ENCODE measurements at regions not wholly inside any gene's neighbourhood (a gene's known extent, or its start where the extent isn't known, plus 50 kb on each side); places are given as distances from the start of the nearest gene placed in this dataset.

- ChIA-PET POLR2A (no interaction called here), CTCF (no interaction called here)
- DNase-seq (ENCODE audit: extremely low spot score) = no peak
- no peak for TF ChIP-seq L3MBTL2 (conservative IDR thresholded peaks at IDR 0.05)
- no peak for TF ChIP-seq PKNOX1 (IDR thresholded peaks at IDR 0.05)
- TF ChIP-seq ZNF384 (IDR thresholded peaks at IDR 0.05) = no peak
- no peak for TF ChIP-seq HDGF (IDR thresholded peaks at IDR 0.05; ENCODE audit: borderline replicate concordance)
- no peak for TF ChIP-seq FOXA1 (IDR thresholded peaks at IDR 0.05)
- TF ChIP-seq FOXK2 (IDR thresholded peaks at IDR 0.05) = no peak
- no peak for TF ChIP-seq SUZ12 (IDR thresholded peaks at IDR 0.05)
- no peak for TF ChIP-seq BHLHE40 (IDR thresholded peaks at IDR 0.05; ENCODE audit: borderline replicate concordance)
- TF ChIP-seq TARDBP (IDR thresholded peaks at IDR 0.05) = no peak
Observed at GRCh38 chr4:129676934-129677333, 581.0 kb downstream of the C4orf33 start.

- POLR2A ChIA-PET = no interaction called here
- TF ChIP-seq SP1 (IDR thresholded peaks at IDR 0.05) (no peak), SUZ12 (IDR thresholded peaks at IDR 0.05) (no peak), L3MBTL2 (conservative IDR thresholded peaks at IDR 0.05) (no peak), ELF4 (IDR thresholded peaks at IDR 0.05) (no peak), CTBP1 (IDR thresholded peaks at IDR 0.05; ENCODE audit: borderline replicate concordance) (no peak)
- DNase-seq (ENCODE audit: extremely low spot score) = no peak
- CTCF ChIA-PET = no interaction called here
Observed at GRCh38 chr4:129682586-129682985, 586.6 kb downstream of the C4orf33 start.

GRCh38 chr4:129707949-129708348, 612.0 kb downstream of the C4orf33 start:
- TF ChIP-seq BHLHE40 (IDR thresholded peaks at IDR 0.05; ENCODE audit: borderline replicate concordance) (no peak), FOXA1 (IDR thresholded peaks at IDR 0.05) (no peak), LEF1 (IDR thresholded peaks at IDR 0.05; ENCODE audit: borderline replicate concordance) (no peak), PKNOX1 (IDR thresholded peaks at IDR 0.05) (peak; percentile 51; the same call in 1 of the 2 replicates), FOXK2 (IDR thresholded peaks at IDR 0.05) (no peak), ZNF384 (IDR thresholded peaks at IDR 0.05) (0 out of 2 replicates have a peak, but pooled peaks have one; percentile 35), NFRKB (IDR thresholded peaks at IDR 0.05) (no peak), SP1 (IDR thresholded peaks at IDR 0.05) (no peak), L3MBTL2 (conservative IDR thresholded peaks at IDR 0.05) (no peak), CTBP1 (IDR thresholded peaks at IDR 0.05; ENCODE audit: borderline replicate concordance) (no peak), ELF4 (IDR thresholded peaks at IDR 0.05) (no peak), HDGF (IDR thresholded peaks at IDR 0.05; ENCODE audit: borderline replicate concordance) (no peak), FOXM1 (IDR thresholded peaks at IDR 0.05; ENCODE audit: borderline replicate concordance) (no peak), ARNT (IDR thresholded peaks at IDR 0.05) (no peak)
- DNase-seq (ENCODE audit: extremely low spot score) = no peak
- CTCF ChIA-PET = interaction anchor here (0.6 kb wide), 1 partner anchor 1357 kb away, joined by 3 read pairs; no protein-coding TSS in a partner anchor
- POLR2A ChIA-PET = no interaction called here

- ChIA-PET CTCF (no interaction called here), POLR2A (no interaction called here)
- no peak for DNase-seq (ENCODE audit: extremely low spot score)
- TF ChIP-seq PKNOX1 (IDR thresholded peaks at IDR 0.05) (no peak), BHLHE40 (IDR thresholded peaks at IDR 0.05; ENCODE audit: borderline replicate concordance) (no peak), NFRKB (IDR thresholded peaks at IDR 0.05) (no peak), LEF1 (IDR thresholded peaks at IDR 0.05; ENCODE audit: borderline replicate concordance) (no peak)
Observed at GRCh38 chr4:129708784-129709183, 612.8 kb downstream of the C4orf33 start.

GRCh38 chr4:129738175-129738574, 642.2 kb downstream of the C4orf33 start:
- DNase-seq (ENCODE audit: extremely low spot score) = no peak
- ChIA-PET CTCF (no interaction called here), POLR2A (no interaction called here)
- TF ChIP-seq BHLHE40 (IDR thresholded peaks at IDR 0.05; ENCODE audit: borderline replicate concordance) = no peak
- no peak for TF ChIP-seq LEF1 (IDR thresholded peaks at IDR 0.05; ENCODE audit: borderline replicate concordance)
- TF ChIP-seq HDGF (IDR thresholded peaks at IDR 0.05; ENCODE audit: borderline replicate concordance) = no peak
- no peak for TF ChIP-seq SUZ12 (IDR thresholded peaks at IDR 0.05)
- TF ChIP-seq ELF4 (IDR thresholded peaks at IDR 0.05) = no peak
- TF ChIP-seq L3MBTL2 (conservative IDR thresholded peaks at IDR 0.05) = no peak
- TF ChIP-seq PKNOX1 (IDR thresholded peaks at IDR 0.05) = no peak
- no peak for TF ChIP-seq TARDBP (IDR thresholded peaks at IDR 0.05)
- no peak for TF ChIP-seq ARNT (IDR thresholded peaks at IDR 0.05)

- POLR2A ChIA-PET = no interaction called here
- TF ChIP-seq LEF1 (IDR thresholded peaks at IDR 0.05; ENCODE audit: borderline replicate concordance) (no peak), SUZ12 (IDR thresholded peaks at IDR 0.05) (no peak), HDGF (IDR thresholded peaks at IDR 0.05; ENCODE audit: borderline replicate concordance) (no peak), NFRKB (IDR thresholded peaks at IDR 0.05) (no peak), L3MBTL2 (conservative IDR thresholded peaks at IDR 0.05) (no peak), FOXM1 (IDR thresholded peaks at IDR 0.05; ENCODE audit: borderline replicate concordance) (no peak), SP1 (IDR thresholded peaks at IDR 0.05) (no peak), ELF4 (IDR thresholded peaks at IDR 0.05) (no peak), ARNT (IDR thresholded peaks at IDR 0.05) (no peak), ZNF384 (IDR thresholded peaks at IDR 0.05) (no peak), FOXA1 (IDR thresholded peaks at IDR 0.05) (no peak), FOXK2 (IDR thresholded peaks at IDR 0.05) (no peak), TARDBP (IDR thresholded peaks at IDR 0.05) (no peak), BHLHE40 (IDR thresholded peaks at IDR 0.05; ENCODE audit: borderline replicate concordance) (no peak), CTBP1 (IDR thresholded peaks at IDR 0.05; ENCODE audit: borderline replicate concordance) (no peak), PKNOX1 (IDR thresholded peaks at IDR 0.05) (no peak)
Observed at GRCh38 chr4:129747756-129748155, 651.8 kb downstream of the C4orf33 start.

More at GRCh38 chr4:129747756-129748155, 651.8 kb downstream of the C4orf33 start:
- DNase-seq (ENCODE audit: extremely low spot score) = no peak
- CTCF ChIA-PET = no interaction called here

Measured in HEK293T (cell line).